LNCAP (cell line): ENCODE measurements at regions not wholly inside any gene's neighbourhood (a gene's known extent, or its start where the extent isn't known, plus 50 kb on each side); places are given as distances from the start of the nearest gene placed in this dataset.

Experiments
- CTCF ChIP-seq: fragments of 450-650 bp; IDR thresholded peaks from 2 replicates; pipeline ENCODE4 v1.5.1; 2017; ENCODE audit warnings: mild to moderate bottlenecking

DNA sequence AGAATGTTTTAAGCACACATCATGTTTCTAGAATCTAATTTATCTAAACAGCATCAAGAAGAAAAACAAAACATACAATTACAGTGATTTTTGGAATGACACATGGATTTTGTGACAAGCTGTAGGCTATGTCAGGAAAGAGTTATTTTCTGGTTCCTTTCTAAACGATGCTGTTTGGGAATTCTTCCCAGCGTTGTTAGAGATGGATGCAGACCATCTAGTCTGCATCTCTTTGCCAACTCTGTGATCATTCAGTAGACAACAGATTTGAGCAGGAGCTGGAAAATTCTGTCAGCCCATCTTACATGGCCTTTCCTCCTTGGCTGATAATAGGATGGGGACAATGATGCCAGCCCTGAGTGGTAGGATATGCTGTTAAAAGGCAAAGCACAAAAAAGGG, 295.7 kb upstream of the TRPC7 start:
- no peak for TF ChIP-seq CTCF

DNA sequence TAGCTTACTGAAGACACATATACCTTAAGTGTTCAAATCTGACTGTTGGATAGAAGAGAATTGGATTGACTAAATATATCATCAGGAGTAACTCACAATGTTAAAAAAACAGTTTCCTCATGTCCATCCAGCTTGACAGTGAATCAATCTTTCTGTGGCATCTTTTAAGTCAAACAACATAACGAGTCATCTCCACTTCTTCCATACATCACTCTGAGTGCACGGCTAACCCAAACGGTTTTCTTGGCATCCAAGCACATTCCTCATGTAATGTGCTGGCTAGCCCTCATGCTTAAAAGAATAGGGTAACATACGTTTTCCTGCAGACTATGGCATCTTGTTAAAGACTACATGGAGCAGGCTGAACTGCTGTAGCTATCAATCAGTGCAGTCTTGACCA, 291.5 kb upstream of the TRPC7 start:
- no peak for TF ChIP-seq CTCF

GRCh38 chr5:136655468-136655867, 290.1 kb upstream of the TRPC7 start:
- no peak for TF ChIP-seq CTCF

DNA sequence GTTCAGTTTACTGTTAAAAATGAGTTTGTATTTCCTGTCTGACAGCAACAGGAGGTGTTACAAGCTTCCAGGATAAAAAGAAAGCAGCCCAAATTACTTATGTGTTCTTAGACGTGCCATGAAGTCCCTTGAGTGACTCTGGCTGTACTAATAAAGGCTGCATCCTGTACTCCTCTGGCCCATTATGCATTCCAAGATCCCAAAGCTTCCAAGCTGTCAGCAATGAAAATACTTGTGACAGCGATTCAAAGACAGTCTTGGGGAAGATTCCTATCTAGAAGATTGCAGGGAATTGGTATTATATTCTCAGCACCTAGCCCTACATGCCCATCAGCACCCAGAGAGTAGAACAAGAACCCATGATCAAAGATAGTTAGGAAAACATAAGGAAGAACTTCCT, 281.6 kb upstream of the TRPC7 start:
- TF ChIP-seq CTCF, result no peak

- TF ChIP-seq CTCF, result no peak
These were observed 277.6 kb upstream of the TRPC7 start for GRCh38 chr5:136642976-136643375.

DNA sequence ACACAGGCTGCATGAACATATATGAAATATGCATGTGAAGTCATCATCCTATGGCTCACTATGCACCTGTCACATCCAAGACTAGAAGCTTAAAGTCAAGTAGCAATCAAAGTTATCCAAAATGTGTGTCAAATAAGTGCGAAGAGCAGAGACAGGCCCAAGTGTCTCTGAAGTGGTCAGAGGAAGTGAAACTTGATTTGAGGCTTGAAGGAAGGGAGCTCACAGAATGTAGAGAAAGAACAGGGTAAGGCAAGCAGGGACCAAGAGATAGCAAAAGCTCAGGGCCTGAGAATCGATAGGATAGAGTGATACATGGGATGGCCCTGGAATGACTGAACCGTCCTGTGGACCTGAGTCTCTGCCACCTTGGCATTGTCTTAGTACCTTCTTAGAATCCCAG, 274.3 kb upstream of the TRPC7 start:
- no peak for TF ChIP-seq CTCF

DNA sequence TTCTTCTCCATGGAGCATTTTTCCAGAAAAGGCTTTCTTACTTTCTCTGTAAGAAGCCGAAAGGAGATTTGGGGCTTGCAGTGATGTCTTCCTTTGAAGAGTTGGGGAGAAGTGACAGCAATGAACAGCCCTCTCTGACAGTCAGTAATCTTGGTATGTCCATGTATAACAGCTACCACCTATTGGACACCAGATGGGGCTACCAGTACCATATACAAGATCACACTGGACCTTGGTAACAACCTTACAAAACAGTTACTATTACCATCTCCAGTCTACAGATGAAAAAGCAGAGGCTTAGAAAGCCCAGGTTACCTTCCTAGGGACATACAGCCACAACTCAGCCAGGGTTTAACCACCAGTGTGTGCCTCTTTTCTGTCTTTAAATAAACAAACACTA, 272.7 kb upstream of the TRPC7 start:
- no peak for TF ChIP-seq CTCF

DNA sequence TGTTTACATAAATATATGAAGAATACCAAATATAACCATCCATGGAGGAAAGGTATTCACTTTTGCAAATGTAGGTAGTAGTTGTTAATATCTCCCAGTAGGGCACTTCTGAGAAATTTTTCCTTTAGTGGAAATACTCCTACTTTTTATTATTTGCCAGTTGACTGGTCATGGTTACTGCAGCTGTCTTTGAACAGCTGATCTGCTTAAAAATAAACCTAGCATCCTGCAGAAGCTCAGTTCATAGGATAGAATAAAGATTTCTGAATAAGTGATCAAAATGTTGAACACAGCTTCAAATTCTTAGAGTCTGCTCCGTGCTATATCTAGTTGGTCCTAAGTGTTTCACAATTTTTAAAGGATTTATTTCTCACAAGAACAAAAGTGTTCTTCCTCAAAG, 270.7 kb upstream of the TRPC7 start:
- TF ChIP-seq CTCF, result no peak
